CD4-positive, alpha-beta memory T cell (primary cell): ENCODE measurements at regions not wholly inside any gene's neighbourhood (a gene's known extent, or its start where the extent isn't known, plus 50 kb on each side); places are given as distances from the start of the nearest gene placed in this dataset.

Experiments
- CTCF ChIA-PET: fragments of 350-600 bp; sonication (Branson Sonifier 250); formaldehyde crosslinking; loops from one replicate; lab custom pipeline; 2021; ENCODE audit warnings: inconsistent platforms; ENCODE audit not compliant: partially characterized antibody; lab: Charles Lee
- POLR2A ChIA-PET: fragments of 350-600 bp; sonication (Branson Sonifier 250); formaldehyde crosslinking; loops from one replicate; lab custom pipeline; 2021; ENCODE audit not compliant: partially characterized antibody; lab: Charles Lee
- DNase-seq, 5 donors: peaks; one replicate each; pipeline versions ENCODE4 v3.0.0 to v3.0.0-alpha.2; 2020 to 2022; ENCODE audit warnings: mixed read lengths in 1 of 5
- H3K27ac ChIP-seq: one replicate; pipeline ENCODE4 v1.7.0; 2013; ENCODE audit warnings: low read depth, low read length
- H3K27me3 ChIP-seq: 2 replicates; pipeline ENCODE4 v1.7.0; 2013; ENCODE audit warnings: mild to moderate bottlenecking, low read length, moderate library complexity; ENCODE audit not compliant: insufficient read depth
- H3K36me3 ChIP-seq: 2 replicates; pipeline ENCODE4 v1.7.0; 2013; ENCODE audit warnings: mild to moderate bottlenecking, low read length, moderate library complexity; ENCODE audit not compliant: insufficient read depth
- H3K4me1 ChIP-seq: 2 replicates; pipeline ENCODE4 v1.7.0; 2013; ENCODE audit warnings: mild to moderate bottlenecking, low read length, moderate library complexity; ENCODE audit not compliant: insufficient read depth
- H3K4me3 ChIP-seq, 2 donors: one replicate each; pipeline ENCODE4 v1.7.0; 2013; ENCODE audit warnings: low read length in 2 of 2, mild to moderate bottlenecking in 1 of 2
- H3K9me3 ChIP-seq, 2 donors: one replicate each; pipeline ENCODE4 v1.7.0; 2013; ENCODE audit warnings: low read length in 2 of 2, control low read depth in 1 of 2; ENCODE audit not compliant: control insufficient read depth in 1 of 2
- H3K27ac Mint-ChIP-seq, 7 donors: one replicate each; pipeline ENCODE4 v1.8.0; 2020 to 2021; ENCODE audit warnings: mixed read lengths in 7 of 7, mild to moderate bottlenecking in 6 of 7, inconsistent platforms in 3 of 7, moderate library complexity in 3 of 7
- H3K27me3 Mint-ChIP-seq, 2 donors: one replicate each; pipeline ENCODE4 v1.8.0; 2020 to 2021; ENCODE audit warnings: mixed read lengths in 2 of 2
- H3K36me3 Mint-ChIP-seq, 2 donors: one replicate each; pipeline ENCODE4 v1.8.0; 2020 to 2021; ENCODE audit warnings: mixed read lengths in 2 of 2, inconsistent platforms in 1 of 2, mild to moderate bottlenecking in 1 of 2
- H3K4me1 Mint-ChIP-seq, 4 donors: one replicate each; pipeline ENCODE4 v1.8.0; 2020 to 2021; ENCODE audit warnings: mixed read lengths in 4 of 4, mild to moderate bottlenecking in 1 of 4
- H3K4me3 Mint-ChIP-seq, 8 donors: one replicate each; pipeline ENCODE4 v1.8.0; 2020 to 2021; ENCODE audit warnings: mixed read lengths in 8 of 8, mild to moderate bottlenecking in 7 of 8, moderate library complexity in 6 of 8, inconsistent platforms in 3 of 8
- H3K9me3 Mint-ChIP-seq, 8 donors: one replicate each; pipeline ENCODE4 v1.8.0; 2020 to 2021; ENCODE audit warnings: mixed read lengths in 8 of 8, mild to moderate bottlenecking in 5 of 8, inconsistent platforms in 3 of 8, moderate library complexity in 1 of 8
- intact Hi-C: fragments of 100-400 bp; cut with micrococcal nuclease; formaldehyde crosslinking; loops from one replicate; pipeline ENCODE4 v1.15.1; 2023

DNA sequence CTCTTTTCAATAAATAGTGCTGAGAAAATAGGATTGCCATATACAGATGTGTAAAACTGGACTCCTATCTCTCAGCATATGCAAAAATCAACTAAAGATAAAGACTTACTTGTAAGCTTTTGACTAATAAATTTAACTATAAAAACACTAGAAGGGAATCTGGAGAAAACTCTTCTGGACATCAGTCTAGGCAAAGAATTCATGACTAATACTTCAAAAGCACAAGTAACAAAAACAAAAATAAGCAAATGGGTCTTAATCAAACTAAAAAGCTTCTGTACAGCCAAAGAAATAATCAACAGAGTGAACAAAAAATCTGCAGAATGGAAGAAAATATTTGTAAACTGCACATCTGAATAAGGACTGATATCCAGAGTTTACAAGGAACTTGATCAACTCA lies 1122.2 kb downstream of the TBL1XR1 start:
- Mint-ChIP-seq H3K36me3 (no peaks in the 10 kb centered on the region), H3K9me3 (peaks cover 0 to 9% (median 0%) of the 10 kb centered on the region in 8 donors), H3K4me3 (no peak overlapping the region), H3K27ac (no peak overlapping the region), H3K27me3 (no peaks in the 10 kb centered on the region), H3K4me1 (no peaks in the 10 kb centered on the region)
- no peaks in the 10 kb centered on the region for H3K27me3 ChIP-seq
- H3K36me3 ChIP-seq, result no peaks in the 10 kb centered on the region
- H3K4me1 ChIP-seq, result no peaks in the 10 kb centered on the region
- CTCF ChIA-PET, result no interaction called here
- peaks cover 0 to 3% of the 10 kb centered on the region in 2 donors for H3K9me3 ChIP-seq
- intact Hi-C loops, result no loop called here
- POLR2A ChIA-PET, result no interaction called here
- DNase-seq, result no peak
- no peak overlapping the region for H3K4me3 ChIP-seq
- no peak overlapping the region for H3K27ac ChIP-seq

DNA sequence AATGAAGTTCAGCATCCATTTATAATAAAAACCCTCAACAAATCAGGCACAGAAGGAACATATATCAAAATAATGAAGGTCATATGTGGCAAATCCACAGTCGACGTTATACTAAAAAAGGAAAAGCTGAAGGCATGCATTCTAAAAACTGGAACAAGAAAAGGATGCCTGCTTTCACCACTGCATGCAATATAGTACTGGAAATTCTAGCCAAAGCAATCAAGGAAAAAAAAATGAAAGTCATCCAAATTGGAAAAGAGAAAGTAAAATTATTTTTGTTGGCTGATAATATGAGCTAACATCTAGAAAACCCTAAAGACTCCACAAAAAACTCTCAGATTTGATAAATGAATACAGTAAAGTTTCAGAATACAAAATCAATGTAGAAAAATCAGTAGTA lies 1123.2 kb downstream of the TBL1XR1 start:
- H3K9me3 ChIP-seq, result peaks cover 0 to 3% of the 10 kb centered on the region in 2 donors
- H3K4me3 ChIP-seq, result no peak overlapping the region
- no peaks in the 10 kb centered on the region for H3K27me3 ChIP-seq
- no peak overlapping the region for H3K27ac Mint-ChIP-seq
- H3K36me3 ChIP-seq, result no peaks in the 10 kb centered on the region
- H3K4me1 ChIP-seq, result no peaks in the 10 kb centered on the region
- POLR2A ChIA-PET, result no interaction called here
- H3K27me3 Mint-ChIP-seq, result no peaks in the 10 kb centered on the region
- H3K9me3 Mint-ChIP-seq, result peaks cover 0 to 7% (median 0%) of the 10 kb centered on the region in 8 donors
- H3K4me1 Mint-ChIP-seq, result no peaks in the 10 kb centered on the region
- DNase-seq, result no peak
- H3K4me3 Mint-ChIP-seq, result no peak overlapping the region
- CTCF ChIA-PET, result no interaction called here
- no peaks in the 10 kb centered on the region for H3K36me3 Mint-ChIP-seq
- no peak overlapping the region for H3K27ac ChIP-seq
- intact Hi-C loops, result no loop called here

DNA sequence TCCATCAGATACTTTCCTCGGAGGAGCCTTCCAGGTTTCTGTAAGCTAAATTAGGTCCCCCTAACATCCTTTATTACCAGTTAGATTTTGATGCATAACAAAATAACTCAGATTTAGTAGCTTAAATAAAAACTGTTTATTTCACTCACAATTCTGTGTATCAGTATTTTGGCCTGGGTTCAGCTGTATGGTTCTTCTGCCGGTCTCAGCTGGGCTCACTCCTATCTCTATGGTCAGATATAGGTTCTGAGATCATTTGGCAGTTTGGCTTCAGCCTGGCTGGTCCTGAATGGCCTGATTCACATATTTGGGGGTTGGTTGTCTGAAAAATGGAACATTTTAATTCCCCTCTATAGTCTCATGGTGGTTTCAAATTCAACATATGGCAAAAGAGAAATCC lies 1125.3 kb downstream of the TBL1XR1 start:
- Mint-ChIP-seq H3K36me3 (no peaks in the 10 kb centered on the region), H3K27ac (no peak overlapping the region), H3K27me3 (no peaks in the 10 kb centered on the region), H3K4me1 (no peaks in the 10 kb centered on the region), H3K4me3 (no peak overlapping the region), H3K9me3 (peaks cover 0 to 7% (median 1%) of the 10 kb centered on the region in 8 donors)
- Histone ChIP-seq H3K9me3 (no peaks in the 10 kb centered on the region), H3K4me1 (no peaks in the 10 kb centered on the region), H3K36me3 (no peaks in the 10 kb centered on the region), H3K4me3 (no peak overlapping the region), H3K27me3 (no peaks in the 10 kb centered on the region), H3K27ac (no peak overlapping the region)
- CTCF ChIA-PET, result no interaction called here
- intact Hi-C loops, result no loop called here
- DNase-seq, result no peak
- POLR2A ChIA-PET, result no interaction called here

DNA sequence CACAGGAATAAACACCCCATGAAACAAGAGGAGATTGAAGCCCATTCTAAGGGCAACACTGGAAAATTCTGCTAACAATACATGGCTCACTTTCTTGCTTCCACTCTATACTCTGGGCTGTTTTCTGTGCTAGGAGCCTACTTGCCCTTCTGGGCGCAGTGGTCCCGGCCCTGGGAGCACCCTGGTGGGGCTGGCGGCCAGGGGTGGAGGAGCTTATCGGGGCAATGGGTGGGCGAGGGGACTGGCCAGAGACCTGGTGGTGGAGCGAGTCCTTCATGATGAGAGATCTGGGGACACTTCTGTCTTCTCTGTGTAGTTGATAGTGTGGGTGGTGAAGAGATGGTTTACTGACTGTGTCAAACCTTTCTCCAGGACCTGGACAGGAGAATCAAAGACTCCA lies 1128.5 kb downstream of the TBL1XR1 start:
- Mint-ChIP-seq H3K36me3 (no peaks in the 10 kb centered on the region), H3K27ac (no peak overlapping the region), H3K9me3 (peaks cover 0 to 7% (median 1%) of the 10 kb centered on the region in 8 donors), H3K4me1 (no peaks in the 10 kb centered on the region), H3K4me3 (no peak overlapping the region), H3K27me3 (no peaks in the 10 kb centered on the region)
- DNase-seq, result no peak
- ChIA-PET CTCF (no interaction called here), POLR2A (no interaction called here)
- H3K36me3 ChIP-seq, result no peaks in the 10 kb centered on the region
- intact Hi-C loops, result no loop called here
- no peaks in the 10 kb centered on the region for H3K4me1 ChIP-seq
- no peak overlapping the region for H3K27ac ChIP-seq
- no peak overlapping the region for H3K4me3 ChIP-seq
- no peaks in the 10 kb centered on the region for H3K27me3 ChIP-seq
- no peaks in the 10 kb centered on the region for H3K9me3 ChIP-seq

DNA sequence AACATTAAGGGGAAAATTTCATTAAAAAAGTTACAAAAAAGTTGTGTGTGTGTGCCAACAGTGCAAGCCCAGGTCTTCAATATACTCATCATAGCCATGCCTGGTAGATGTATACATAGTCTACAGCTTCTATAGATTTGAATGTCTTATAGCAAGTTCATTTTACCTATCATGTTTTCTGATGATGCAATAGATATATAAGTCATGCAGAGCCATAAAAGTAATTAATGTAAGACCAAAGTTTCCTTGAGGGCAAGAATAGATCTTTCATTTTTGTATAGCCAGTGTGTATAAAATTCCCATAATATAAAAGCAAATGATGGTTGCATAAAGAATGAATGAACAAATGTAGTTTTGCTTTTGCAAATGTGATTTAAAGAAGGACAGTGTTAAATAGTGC lies 1138.4 kb downstream of the TBL1XR1 start:
- Mint-ChIP-seq H3K27me3 (no peaks in the 10 kb centered on the region), H3K27ac (no peak overlapping the region), H3K4me3 (no peak overlapping the region), H3K9me3 (peaks cover 0 to 4% (median 1%) of the 10 kb centered on the region in 8 donors), H3K36me3 (no peaks in the 10 kb centered on the region), H3K4me1 (no peaks in the 10 kb centered on the region)
- Histone ChIP-seq H3K4me1 (no peaks in the 10 kb centered on the region), H3K4me3 (no peak overlapping the region), H3K27me3 (no peaks in the 10 kb centered on the region), H3K27ac (no peak overlapping the region), H3K36me3 (no peaks in the 10 kb centered on the region), H3K9me3 (no peaks in the 10 kb centered on the region)
- ChIA-PET POLR2A (no interaction called here), CTCF (no interaction called here)
- no peak for DNase-seq
- intact Hi-C loops, result no loop called here

DNA sequence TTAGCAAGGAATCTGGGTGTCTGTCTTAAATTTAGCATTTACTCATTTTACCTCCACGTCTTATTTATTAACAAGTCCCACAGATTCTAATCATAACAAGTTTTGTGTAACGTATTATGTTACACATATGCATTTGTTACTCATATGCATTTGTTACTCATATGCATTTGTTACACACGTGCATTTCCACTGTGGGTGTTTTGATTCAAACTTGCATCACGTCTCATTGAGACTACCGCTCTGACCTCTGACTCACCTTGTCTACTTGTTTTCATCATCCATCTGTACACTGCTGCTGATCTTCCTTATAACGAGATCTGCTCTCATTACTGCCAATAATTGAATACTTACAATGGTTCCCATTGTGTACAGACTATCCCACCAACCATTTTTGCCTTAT lies 1141.4 kb downstream of the TBL1XR1 start:
- H3K36me3 Mint-ChIP-seq, result no peaks in the 10 kb centered on the region
- Histone ChIP-seq H3K9me3 (no peaks in the 10 kb centered on the region), H3K4me3 (no peak overlapping the region), H3K4me1 (no peaks in the 10 kb centered on the region), H3K36me3 (no peaks in the 10 kb centered on the region), H3K27ac (no peak overlapping the region), H3K27me3 (no peaks in the 10 kb centered on the region)
- intact Hi-C loops, result no loop called here
- ChIA-PET CTCF (no interaction called here), POLR2A (no interaction called here)
- peaks cover 0 to 4% (median 1%) of the 10 kb centered on the region in 8 donors for H3K9me3 Mint-ChIP-seq
- no peak overlapping the region for H3K4me3 Mint-ChIP-seq
- DNase-seq, result no peak
- no peaks in the 10 kb centered on the region for H3K27me3 Mint-ChIP-seq
- no peak overlapping the region for H3K27ac Mint-ChIP-seq
- no peaks in the 10 kb centered on the region for H3K4me1 Mint-ChIP-seq

DNA sequence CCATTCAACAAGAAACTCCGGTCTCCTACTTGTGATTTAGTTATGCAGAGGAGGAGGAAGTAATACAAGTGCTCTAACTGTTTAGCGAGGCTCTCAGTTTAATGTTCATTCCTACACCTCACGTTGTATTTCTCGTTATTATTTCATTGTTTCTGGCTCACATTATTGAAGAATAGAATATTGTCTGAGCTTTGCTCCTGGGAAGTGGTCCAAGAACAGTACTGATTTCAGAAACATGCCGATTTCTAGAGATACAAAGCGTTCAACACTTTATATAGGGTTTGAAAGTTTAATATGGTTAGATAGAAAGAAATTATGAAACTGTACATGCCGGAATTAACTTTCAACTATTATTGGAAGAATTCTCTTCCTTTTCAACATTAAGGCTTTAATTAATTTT lies 1145.5 kb downstream of the TBL1XR1 start:
- ChIA-PET POLR2A (no interaction called here), CTCF (no interaction called here)
- no peaks in the 10 kb centered on the region for H3K27me3 Mint-ChIP-seq

DNA sequence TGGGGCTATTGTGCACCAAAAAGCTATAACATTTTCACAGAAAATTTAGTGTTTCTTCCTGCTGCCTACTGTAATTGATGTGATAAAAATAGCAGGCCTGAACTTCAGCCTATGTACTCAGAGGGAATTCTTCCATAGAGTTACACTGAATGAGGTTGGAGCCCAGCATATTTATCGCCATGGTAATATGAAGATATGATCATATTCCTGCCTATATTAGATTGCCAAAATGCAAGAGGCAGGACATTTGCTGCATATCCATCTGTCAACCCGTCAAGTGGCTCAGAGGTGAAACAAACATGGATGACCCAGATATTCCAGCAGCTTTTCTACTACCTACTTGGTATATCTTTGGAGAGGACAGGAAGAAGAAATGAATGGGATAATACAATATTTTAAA lies 1150.6 kb downstream of the TBL1XR1 start:
- Mint-ChIP-seq H3K36me3 (no peaks in the 10 kb centered on the region), H3K27me3 (no peaks in the 10 kb centered on the region), H3K4me3 (no peak overlapping the region), H3K4me1 (no peaks in the 10 kb centered on the region), H3K27ac (no peak overlapping the region), H3K9me3 (peaks cover 0 to 4% (median 0%) of the 10 kb centered on the region in 8 donors)
- DNase-seq, result no peak
- ChIA-PET CTCF (no interaction called here), POLR2A (no interaction called here)
- Histone ChIP-seq H3K9me3 (no peaks in the 10 kb centered on the region), H3K27ac (no peak overlapping the region), H3K27me3 (no peaks in the 10 kb centered on the region), H3K36me3 (no peaks in the 10 kb centered on the region), H3K4me1 (no peaks in the 10 kb centered on the region), H3K4me3 (no peak overlapping the region)
- intact Hi-C loops, result no loop called here

More for the DNA sequence above, 1145.5 kb downstream of the TBL1XR1 start:
- Mint-ChIP-seq H3K36me3 (no peaks in the 10 kb centered on the region), H3K4me3 (no peak overlapping the region), H3K27ac (no peak overlapping the region), H3K9me3 (peaks cover 0 to 3% (median 2%) of the 10 kb centered on the region in 8 donors), H3K4me1 (no peaks in the 10 kb centered on the region)
- Histone ChIP-seq H3K27me3 (no peaks in the 10 kb centered on the region), H3K4me3 (no peak overlapping the region), H3K27ac (no peak overlapping the region), H3K4me1 (no peaks in the 10 kb centered on the region), H3K36me3 (no peaks in the 10 kb centered on the region), H3K9me3 (no peaks in the 10 kb centered on the region)
- intact Hi-C loops, result no loop called here
- no peak for DNase-seq
